AG08396 (cell line): ENCODE measurements at regions not wholly inside any gene's neighbourhood (a gene's known extent, or its start where the extent isn't known, plus 50 kb on each side); places are given as distances from the start of the nearest gene placed in this dataset.
"Not testable (repeated sequence)": the region's sequence is repeated elsewhere in the genome, so short reads cannot be mapped to it uniquely, and the experiment has no call there.

ENCODE experiments used
- DNase-seq: peaks from one replicate; pipeline ENCODE4 v3.0.0; 2012; ENCODE audit warnings: low spot score, mixed read lengths

DNA sequence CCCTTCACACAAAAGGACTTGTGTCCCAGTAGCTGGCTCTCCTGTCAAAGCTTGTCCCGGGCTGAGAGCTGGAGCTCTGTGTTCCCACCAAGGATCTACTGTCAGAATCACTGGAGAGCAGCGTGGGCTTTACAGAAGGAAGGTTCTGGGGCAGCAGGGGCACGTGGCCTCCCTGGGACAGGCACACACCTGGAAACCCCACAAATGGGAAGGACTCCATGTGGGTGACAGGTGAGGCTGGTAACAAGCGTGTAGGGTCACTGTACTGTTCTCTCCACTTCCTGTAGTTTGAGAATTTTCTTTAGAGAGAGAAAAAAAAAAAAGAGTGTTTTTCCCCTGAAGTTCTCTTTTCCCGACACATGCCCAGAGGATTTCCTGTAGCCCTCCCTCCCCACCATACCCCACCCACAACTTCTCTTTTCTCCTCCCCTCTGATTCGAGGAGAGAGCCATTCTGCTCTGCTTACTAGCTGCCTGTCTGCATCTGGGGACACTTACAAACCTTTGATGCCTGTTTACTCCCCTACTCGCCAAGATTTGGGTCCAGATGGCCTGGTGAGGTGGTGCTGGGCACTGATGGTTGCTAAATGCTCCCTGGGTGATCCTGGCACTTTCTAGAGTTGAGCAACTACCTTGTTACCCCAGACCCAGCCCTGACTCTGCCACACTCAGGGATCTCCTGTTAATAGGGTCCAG, 84.1 kb upstream of the SIRPA start:
- DNase-seq = no peak

DNA sequence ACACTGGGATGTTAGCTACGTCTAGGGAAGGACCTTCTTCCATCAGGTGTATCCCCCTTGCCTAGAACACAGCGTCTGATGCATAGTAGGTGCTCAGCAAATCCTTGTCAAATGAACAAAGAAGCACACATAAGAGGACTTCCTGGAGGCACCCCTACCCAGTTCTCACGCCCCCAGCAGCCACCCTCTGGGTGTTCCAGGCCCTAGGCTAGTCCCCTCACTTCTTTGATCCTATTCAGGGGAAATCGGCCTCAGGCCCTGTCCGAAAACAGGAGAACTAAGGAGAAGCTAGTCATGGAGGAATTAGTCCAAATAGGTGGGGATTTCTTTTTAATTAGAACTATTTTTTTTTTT, 84.7 kb upstream of the SIRPA start:
- DNase-seq = no peak

DNA sequence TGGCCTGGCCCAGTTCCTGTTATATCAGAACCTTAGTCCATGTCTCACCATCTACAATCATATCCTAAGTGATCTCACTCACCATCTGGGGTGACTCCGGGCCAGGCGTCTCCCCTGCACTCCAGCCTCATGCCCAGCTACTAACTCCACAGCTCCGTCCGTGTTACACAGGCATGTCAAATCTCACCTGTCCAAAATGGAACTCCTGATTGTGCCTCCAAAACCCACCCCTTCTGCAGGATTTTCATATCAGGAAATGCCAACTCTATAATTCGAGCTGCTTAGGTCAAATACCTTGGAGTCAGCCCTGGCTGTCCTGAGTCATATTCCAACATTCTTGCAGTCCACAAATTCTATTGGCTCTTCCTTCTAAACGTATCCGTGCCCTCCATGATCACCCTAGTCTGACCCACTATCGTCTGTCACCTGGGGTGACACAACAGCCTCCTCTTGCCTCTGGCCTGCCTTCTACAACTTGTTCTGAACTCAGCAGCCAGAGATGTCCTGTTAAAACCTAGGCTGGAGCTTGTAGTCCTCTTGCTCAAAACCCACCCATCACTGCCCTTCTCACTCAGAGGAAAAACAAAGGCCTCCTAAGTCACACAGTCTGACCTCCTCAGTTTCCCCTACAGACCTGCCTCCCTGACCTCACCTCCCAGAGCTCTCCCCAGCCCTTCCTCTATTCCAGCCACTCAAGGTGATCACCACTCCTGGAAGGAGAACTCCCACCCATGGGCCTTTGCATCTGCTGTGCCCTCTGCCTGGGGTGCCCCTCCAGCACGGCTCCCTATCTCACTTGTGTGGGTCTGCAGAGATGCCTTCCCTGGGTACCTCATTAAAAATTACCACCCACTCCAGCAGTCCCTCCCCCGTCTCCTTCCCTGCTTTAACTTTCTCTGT, 85.3 kb upstream of the SIRPA start:
- DNase-seq = peak; percentile 44

DNA sequence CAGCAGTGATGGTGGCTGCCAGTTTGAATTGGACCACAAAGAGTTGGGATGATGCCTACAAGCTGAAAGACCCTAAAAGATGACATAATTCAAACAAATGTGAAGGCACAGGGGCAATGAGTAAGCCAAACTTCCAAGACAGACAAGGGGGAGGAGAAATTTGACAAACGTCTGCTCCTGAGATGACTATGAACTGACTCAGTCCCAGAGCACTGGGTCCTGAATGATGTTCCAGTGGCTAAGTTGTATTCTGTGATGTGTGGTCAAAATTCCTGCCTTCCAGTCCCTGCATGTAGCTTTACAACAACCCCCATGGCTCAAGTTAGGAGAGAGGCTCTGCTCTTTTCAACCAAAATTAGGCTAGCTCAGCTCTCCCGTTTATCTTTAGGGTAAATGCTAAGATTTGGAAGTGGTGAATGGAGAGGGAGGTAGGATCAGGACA, 86.1 kb upstream of the SIRPA start:
- peak; percentile 80 for DNase-seq

DNA sequence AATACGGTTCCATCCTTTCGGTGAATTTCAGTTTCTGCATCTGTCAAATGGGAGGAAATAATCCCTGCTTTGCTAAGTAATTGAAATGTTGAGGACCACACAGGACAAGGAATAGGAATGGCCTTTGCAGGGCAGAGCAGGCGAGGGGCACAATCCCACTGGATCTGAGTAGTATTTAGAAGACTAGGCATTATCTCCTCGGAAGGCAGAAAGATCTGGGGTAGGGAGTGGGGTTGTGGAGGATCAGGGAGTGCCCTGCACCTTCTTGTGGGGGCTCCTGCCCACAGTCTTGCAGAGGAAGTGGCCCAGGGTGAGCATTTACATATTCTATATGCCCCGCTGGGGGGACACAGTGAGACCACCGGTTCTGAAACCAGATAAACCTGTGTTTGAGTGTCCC, 87.1 kb upstream of the SIRPA start:
- no peak for DNase-seq

DNA sequence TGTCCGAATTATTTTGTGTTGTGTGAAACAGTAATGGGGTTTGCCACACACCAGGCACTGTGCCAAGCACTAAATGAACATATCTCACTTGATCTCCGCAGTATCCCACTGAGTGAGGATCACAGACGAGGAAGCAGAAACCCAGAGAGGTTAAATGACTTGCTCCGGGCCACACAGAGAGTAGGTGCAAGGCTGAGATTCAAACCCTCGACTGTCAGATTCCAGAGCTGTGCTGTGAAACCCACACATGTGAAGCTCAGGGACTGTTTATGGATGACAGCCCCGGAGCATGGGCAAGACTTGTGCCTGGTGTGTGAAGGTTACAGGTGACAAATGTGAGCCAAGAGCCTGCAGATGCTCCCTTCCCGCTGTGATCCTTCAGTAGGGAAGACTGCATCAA, 87.8 kb upstream of the SIRPA start:
- DNase-seq = no peak

DNA sequence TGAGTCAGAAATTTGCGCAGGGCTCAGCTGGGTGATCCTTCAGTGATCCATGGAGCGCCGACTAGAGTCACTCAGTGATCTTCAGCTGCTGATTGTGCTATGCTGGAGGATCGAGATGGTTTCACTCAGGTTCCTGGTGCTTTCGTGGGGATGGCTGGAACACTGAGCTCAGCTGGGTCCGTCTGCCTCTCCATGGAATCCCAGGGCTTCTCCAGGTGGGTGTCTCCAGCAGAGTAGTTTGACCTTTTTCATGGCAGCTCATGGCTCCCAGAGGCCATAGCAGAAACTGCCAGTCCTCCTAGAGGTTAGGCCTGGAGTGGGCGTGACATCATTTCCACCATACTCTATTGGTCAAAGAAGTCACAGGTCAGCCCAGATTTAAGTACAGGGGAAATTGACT, 88.8 kb upstream of the SIRPA start:
- no peak for DNase-seq

DNA sequence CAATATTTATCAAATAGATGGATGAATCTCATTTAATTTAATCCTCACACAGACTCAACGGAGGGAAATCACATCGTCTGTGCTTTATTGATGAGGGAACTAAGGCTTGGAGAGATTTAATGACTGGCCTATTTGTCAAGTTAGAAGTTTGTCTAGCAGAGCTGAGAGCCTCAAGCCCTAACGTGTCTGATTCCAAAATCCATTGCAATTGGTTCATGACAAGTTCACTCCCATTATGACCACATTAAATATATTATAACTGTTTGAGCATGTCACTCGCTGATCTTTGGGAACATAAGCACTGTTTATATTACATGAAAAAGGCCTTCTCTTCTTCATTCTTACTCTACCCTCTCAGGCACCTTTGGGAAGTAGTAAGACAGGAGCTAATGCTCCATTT, 89.4 kb upstream of the SIRPA start:
- DNase-seq = no peak

DNA sequence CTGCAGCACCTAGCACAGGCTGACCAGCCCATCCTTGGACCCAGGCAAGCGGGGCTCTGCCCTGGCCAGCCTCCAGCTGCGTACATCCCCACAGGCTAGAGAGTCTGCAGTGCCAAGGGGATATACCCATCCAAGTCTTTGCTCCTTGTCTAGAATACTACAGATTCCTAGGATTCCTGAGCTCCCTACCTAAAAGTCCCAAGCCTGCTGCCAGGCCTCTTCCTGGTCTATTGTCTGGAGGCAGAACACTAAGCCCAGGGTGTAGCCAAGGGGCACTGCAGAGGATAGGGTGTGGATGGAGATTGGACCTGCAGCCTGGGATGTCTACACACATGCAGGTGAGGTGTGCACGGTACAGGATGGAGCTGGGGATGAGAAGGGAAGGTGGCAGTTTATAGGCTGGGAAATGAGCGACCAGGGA, 90.0 kb upstream of the SIRPA start:
- no peak for DNase-seq

DNA sequence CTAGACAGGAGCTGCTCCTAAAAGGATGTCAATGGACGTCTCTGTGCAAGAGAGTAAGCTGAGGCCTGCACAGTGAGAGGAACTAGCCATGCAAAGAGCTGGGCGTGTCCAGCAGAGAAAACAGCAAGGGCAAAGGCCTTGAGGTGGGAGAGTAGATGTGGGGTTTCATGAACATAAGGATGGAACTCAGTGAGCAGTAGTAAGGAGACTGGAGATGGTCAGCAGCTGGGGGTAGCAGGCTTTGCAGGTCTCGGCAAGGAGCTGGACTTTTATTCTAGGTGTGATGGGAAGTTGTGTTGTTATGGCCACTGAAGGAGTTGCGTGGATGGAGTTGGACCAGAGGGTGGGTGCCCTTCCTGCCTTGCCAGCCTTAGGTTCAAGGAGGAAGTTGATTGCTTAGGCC, 90.7 kb upstream of the SIRPA start:
- DNase-seq = no peak

DNA sequence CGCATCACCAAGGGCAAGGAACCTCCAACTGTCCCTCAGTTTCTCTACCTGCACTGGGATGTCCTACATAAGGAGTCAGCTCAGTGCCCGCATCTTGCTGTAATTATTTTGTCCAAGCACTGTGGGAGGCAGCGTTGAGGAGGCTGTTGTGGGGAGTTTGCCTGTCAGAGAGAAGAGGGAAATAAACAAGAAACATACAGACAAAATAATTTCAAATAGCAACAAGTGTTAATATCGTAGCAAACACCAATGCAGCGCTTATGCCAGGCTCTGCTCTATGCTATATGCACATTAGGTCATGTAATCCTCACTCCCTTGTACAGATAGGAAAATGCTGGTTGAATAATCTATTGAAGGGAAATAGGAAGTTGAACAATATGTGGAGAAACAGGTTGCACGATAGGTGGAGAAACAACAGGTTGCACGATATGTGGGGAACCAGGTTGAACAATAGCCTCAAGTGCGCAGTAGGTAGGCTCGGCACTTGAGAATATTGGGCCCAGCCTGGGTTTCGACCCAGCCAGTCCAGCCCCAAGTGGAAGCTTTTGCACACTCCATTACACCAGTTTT, 91.2 kb upstream of the SIRPA start:
- DNase-seq = no peak

DNA sequence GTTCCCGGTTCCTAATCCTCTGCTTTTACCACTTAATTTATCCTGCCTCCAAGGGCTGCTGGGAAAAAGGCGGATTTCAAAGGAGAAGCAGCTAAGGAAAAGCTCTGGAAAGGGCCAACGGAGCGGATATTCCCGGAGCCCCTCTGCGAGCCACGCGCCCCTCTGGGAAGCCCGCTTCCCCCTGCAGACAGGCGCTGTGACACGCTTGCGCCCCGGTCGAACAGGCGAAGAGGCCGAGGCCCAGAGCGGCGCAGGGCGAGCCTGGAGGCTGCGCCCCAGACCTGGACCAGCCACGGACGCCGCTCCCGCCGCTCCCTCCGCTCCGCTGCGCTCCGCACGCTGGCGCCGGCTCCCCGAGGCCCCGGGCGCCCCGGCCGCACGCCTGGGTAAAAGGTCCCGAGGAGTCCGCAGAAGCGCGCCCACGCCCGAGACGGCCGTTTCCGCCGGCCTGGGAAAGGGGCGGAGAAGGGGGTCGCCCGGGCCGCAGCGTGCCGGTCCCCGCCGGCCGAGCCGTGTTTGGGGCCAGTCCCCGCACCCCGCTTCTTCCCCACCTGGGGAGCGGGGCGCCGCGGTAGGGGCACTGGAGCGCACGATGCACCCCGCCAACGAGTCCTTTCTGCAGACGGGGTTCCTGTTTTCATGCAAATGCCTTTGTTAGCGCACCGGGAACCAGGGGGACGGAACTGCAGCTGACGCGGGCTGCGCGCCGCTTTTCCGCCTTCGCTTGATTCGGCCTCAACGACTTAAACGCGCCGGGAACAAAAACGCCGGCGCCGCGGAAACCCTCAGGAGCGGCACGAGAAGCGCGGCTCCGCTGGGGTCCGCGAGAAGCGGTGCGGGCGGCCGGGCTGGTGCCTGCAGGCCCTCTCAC, 91.9 kb upstream of the SIRPA start:
- peak; percentile 58 for DNase-seq

DNA sequence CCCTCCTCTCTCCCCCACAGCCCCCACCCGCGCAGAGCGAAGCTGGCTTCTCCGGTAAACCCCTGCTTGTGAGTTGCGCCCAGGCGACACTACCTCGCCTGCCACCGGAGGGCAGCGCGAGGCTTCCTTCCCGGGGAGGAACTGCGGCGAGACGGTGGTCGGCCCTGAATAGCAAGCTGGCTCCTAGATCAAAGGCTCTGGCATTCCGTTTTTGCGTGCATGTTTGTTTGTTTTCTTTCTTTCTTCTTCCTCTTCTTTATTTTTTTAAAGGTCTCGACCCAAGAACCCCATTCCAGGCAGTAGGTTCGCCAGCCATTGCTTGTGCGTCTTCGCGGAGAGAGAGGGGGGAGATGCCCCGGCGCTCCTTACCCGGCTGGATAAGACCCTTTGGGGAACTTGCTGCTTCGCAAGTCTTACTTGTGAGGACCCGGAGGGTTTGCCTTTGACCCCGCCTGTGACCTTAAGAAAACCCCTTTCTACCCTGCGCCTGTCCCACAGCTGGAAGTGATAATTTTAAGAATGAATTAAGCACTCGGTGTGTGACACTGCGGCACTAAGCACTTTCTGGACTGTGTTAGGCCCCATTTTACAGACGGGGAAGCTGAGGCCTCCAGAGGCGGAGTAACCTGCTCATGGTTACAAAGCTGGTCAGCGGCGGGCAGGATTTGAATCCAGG, 92.7 kb upstream of the SIRPA start:
- DNase-seq = peak; percentile 77

DNA sequence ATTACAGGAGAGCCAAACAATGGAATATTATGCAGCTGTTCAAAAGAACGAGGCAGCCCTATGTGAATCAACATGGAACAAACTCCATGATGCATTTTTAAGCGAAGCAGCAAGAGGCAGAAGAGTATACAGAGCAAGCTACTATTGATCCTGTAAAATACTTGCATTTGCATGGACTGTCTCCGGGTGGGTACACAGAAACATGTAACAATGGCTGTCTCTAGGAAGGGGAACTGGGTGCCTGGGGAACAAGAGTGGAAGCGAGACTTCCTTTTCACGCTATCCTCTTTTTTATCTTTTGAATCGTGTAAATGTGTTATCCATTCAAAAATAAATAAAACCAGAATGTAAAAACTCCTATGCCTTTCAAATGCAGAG, 93.3 kb upstream of the SIRPA start:
- DNase-seq = no peak

DNA sequence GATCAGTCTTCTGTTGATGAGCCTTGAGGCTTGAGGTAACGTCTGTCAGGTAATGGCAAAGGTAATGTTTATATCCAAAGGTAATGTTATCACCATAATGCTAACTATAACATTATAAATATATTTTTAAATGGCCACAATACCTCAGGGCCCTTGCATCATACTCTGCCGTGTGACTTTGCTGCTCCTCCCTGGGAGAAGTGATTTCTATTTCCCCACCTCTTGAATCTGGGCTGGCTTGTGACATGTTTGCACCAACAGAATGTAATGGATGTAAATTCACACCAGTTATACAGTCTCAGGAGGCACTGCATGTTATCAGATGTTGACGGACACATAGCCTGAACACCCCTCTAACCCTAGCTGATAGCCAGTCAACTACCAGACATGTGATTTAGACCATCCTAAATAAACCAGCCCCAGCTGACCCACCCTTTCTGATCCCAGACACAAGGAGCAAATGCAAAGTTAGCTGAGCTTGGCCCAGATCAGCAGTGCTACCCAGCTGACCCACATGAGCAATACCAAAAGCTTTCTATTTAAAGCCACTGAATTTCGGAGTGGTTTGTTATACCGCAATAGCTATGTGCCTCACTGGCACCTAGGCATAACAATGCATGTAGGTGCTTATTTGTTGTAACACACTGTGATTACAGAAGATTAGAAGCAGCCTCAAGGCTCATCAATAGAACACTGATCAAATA, 93.8 kb upstream of the SIRPA start:
- DNase-seq = no peak

DNA sequence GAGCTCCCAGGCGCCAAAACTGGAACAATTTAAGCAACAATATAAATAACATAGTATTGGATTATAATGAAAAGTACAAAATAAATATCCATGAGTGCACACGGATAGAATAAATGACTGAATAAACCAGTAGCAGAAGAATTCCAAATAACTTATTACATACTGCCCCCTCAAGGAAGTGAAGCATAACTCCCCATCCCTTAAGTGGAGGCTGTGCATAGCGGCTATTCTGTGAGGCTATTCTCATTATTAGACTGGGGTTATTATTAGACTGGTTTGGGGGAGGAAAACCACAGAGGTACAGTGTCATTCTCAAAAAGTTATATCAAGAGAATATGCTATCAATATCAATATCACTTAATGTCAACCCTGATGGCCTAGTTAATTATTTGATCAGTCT, 94.4 kb upstream of the SIRPA start:
- no peak for DNase-seq

DNA sequence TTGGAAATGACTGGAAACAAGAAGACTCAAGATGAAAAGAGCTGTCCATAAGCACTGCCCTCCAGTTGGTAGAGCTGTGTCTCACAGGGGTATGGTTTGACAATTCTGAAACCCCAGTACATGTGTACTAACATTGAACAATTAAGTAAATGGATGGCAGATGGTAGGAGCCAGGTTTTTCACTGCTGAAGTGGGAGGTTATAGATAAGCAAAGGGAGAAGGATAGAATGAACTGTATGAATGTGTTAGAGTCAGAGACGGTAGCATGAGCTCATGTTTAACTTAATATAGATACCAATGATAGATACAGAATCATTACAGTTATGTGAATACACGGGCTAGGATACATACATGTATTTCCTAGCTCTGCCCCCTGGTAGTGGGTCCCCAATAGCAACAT, 95.0 kb upstream of the SIRPA start:
- DNase-seq = no peak

DNA sequence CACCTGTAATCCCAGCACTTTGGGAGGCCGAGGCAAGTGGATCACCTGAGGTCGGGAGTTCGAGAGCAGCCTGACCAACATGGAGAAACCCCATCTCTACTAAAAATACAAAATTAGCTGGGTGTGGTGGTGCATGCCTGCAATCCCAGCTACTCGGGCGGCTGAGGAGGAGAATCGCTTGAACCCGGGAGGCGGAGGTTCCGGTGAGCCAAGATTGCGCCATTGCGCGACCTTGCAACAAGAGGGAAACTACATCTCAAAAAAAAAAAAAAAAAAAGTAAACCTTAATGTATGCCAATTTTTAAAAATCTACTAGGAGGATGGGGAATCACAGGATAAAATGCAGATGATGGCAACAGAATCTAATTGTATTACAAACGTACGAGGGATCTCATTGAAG, 95.5 kb upstream of the SIRPA start:
- DNase-seq = not testable (repeated sequence)

DNA sequence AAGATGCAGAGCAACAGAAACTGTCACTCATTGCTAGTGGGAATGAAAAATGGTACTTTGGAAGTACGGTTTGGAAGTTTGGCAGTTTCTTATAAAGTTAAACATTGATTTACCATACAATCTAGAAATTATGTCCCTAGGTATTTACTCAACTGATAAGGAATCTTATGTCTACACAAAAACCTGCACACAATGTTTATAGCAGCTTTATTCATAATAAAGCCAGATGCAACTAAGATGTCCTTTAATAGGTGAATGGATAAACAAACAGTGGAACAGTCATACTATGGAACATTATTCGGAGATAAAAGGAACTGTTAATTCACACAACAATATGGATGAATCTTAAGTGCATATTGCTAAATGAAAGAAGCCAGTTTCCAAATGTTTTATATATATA, 96.2 kb upstream of the SIRPA start:
- DNase-seq = no peak

DNA sequence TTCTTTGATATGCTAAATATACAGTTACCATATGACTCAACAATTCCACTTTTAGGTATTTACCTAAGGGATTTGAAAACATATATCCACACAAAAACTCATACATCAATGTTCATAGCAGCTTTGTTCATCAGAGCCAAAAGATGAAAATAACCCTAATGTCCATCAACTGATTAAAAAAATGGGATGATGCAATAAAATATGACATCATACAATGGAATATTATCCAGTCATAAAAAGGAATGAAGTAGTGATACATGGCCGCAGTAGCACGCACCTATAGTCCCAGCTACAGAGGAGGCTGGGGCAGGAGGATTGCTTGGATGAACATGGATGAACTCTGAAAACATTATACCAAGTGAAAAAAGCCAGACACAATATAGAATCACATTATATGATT, 101.4 kb upstream of the SIRPA start:
- DNase-seq = no peak

DNA sequence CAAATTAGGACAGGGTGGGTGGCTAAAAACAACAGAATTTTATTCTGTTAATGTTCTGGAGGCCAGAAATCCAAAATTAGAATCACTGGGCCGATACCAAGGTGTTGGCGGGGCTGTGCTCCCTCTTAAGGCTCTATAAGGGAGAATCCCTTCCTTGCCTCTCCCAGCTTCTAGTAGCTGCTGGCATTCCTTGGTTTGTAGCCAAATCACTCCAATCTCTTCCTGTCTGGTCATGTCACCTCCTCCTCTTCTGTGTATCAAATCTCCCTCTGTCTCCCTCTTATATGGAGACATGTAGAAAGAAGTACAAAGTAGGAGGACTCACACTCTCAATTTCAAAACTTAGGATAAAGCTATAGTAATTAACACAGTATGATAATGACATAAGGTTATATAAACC, 102.9 kb upstream of the SIRPA start:
- no peak for DNase-seq
